ENCODE measurements at regions not wholly inside any gene's neighbourhood (a gene's known extent, or its start where the extent isn't known, plus 50 kb on each side); places are given as distances from the start of the nearest gene placed in this dataset.

GRCh38 chr17:72519598-72519936 lies 398.7 kb downstream of the SOX9 start:
- DNase-seq (ENCODE audit: low read depth): no peak

DNA sequence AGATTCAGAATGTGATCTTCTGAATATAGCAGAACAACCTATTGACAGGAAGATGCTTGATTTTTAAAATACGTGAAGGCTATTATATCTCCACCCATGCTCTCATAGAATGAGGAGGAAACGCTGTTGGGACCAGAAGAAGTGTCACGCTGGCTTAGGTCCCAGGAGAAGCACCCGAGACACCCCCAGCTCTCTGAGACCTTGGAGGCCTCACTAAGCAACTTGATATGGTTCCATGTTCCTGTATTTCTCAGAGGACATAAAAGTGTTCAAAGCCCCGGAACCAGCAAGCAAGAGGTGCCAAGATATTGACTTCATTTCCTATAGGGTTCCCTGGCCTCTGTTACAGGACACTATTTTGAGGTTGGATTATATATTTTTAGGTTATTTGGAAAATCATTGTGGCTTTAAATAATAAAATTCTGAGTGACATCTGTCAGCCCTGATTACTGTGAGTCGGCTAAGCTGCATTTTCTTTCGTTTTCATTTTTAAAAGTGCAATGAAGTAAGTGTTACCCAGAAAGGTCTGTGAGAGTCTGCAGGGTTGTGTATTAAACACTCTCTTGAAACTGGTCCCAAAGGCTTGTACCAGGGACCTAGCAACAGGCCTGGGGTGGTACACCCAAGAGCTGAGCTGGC lies 400.0 kb downstream of the SOX9 start:
- DNase-seq (ENCODE audit: low read depth): no peak

GRCh38 chr17:72523491-72523890 lies 402.7 kb downstream of the SOX9 start:
- DNase-seq (ENCODE audit: low read depth): no peak

DNA sequence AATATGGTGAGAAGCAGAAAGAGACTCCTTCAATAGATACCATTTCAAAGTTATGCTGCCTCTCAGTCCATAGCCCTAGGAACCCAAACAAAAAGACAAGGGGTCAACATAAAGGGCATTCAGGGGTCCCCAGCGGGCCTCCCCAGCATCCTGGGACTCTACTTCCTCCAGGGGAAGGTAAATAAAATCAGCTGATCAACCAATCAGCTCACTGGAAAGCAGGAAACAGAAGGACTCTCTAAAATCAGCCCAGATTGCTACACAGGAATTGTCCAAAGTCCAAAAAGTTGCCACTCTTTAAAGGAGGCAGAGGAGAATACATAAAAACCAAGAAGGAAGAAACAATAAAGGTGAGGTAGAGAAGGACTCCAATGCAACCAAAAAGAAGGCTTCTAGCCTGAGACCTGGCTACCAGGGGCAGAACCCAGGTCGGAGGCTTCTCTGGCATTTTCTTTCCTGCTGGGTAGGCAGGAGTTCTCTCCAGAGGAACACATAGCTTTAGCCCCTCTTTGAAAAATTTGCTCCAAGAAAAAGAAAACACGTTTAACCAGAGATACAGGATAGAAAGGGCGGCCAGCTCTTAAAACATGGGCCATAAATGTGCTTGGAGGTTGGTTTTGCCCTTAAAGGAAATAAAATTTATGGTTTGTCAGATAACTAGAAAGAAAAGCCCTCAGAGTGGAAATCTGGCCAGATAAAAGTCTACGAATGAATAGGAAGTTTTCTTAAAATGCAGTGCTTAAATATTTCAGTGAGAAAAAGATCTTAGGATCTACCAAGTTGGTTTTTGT lies 404.6 kb downstream of the SOX9 start:
- DNase-seq (ENCODE audit: low read depth): no peak

- DNase-seq (ENCODE audit: low read depth): no peak
Measured at GRCh38 chr17:72526769-72527168, 405.9 kb downstream of the SOX9 start.

DNA sequence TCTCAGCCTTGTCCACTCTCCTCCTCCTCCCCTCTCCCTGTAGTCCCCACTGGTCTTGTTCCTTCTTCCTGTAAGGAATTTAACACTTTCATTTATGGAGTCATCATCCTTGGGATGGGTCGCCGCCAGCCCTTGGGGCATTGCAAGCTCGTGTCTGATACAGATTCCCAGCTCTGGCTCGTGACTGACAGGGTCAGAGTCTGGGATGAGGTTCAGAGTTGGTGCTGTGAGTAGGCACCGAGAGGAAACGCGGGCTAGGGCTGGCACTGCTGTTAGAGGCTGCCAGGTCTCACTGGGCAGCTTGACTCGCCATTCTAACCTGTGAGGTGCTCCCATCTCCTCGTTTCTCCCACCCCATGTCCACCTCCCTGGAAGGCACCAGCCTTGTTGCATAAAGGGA lies 407.0 kb downstream of the SOX9 start:
- no peak for DNase-seq (ENCODE audit: low read depth)

GRCh38 chr17:72528683-72529082 lies 407.9 kb downstream of the SOX9 start:
- no peak for DNase-seq (ENCODE audit: low read depth)

GRCh38 chr17:72529386-72529785 lies 408.6 kb downstream of the SOX9 start:
- DNase-seq (ENCODE audit: low read depth): no peak

DNA sequence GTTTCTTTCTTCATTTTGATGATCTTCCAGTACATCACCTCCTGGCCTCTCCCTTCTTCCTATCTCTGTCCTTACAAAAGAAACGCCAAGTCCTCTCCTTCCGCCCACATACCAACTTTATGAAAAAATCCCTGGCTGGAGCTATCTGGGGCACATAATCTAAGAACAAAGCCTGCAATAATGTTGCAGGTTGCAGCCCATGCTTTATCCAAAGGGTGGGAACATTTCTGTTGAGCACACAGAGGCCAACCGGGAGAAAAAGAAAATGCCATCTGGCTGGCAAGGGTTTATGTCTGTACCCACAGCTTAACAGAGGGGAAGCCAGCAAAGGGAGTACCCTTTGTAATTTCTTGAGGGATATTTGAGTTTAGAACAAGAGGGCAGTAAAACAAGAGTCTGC lies 409.6 kb downstream of the SOX9 start:
- DNase-seq (ENCODE audit: low read depth): no peak

GRCh38 chr17:72531729-72532128 lies 410.9 kb downstream of the SOX9 start:
- no peak for DNase-seq (ENCODE audit: low read depth)

GRCh38 chr17:72534265-72534664 lies 413.4 kb downstream of the SOX9 start:
- no peak for DNase-seq (ENCODE audit: low read depth)

- DNase-seq (ENCODE audit: low read depth): no peak
Measured at GRCh38 chr17:72534776-72535175, 414.0 kb downstream of the SOX9 start.

DNA sequence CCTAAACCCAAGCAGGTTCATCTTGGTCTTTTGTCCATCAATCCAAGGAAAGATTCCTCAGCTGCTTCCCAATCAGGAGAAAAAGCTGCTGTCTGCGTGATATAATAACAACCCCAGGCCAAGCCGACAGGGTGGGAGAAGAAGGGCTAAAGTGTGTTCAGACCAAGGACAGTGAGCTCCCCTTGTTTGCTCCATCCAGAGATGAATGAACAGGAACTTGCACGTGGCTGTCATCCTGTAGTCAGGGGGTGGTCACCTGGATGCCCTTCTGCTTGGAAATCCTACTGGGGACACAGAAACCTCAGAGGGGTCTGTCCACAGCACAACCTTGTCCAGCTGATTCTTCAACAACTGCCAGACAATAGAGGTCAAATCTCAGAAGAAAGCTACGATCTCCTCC lies 414.5 kb downstream of the SOX9 start:
- no peak for DNase-seq (ENCODE audit: low read depth)

DNA sequence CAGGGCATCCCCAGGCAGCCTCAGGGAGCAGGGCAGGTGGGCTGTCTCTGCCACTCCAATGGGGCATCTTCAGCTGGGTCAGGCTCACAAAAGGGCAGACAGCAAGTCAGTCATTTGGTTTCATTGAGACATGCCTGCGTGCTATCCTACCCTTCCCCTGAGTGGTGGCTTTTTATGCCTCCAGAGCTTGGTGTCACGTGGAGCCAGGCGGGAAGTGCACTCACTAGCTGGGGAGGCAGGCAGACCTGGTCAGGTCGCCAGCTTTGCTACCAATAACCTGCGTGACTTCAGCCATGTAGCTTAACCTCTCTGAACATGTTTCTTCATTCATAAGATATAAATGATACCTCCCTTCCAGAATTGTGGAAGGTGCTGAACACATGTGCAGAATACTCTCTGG lies 415.0 kb downstream of the SOX9 start:
- DNase-seq (ENCODE audit: low read depth): no peak

GRCh38 chr17:72536788-72537187 lies 416.0 kb downstream of the SOX9 start:
- no peak for DNase-seq (ENCODE audit: low read depth)

DNA sequence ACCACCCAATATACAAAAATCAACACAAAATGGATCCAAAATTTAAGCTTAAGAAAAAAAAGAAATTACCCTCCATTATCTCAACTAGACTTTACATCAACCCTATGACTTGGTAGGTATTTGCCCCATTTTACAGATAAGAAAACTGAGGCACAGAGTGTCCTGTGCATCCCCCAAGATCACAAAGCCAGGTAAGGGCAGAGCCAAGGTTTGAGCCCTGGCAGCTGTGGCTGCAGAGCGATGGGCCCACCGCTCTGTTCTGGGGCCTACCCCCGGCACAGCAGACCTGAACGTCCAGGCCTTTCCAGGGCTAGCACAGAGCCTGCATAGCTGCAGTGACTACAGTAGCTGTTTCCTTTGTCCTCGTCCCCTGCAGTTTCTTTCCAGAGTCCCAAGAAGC lies 417.6 kb downstream of the SOX9 start:
- DNase-seq (ENCODE audit: low read depth): no peak

DNA sequence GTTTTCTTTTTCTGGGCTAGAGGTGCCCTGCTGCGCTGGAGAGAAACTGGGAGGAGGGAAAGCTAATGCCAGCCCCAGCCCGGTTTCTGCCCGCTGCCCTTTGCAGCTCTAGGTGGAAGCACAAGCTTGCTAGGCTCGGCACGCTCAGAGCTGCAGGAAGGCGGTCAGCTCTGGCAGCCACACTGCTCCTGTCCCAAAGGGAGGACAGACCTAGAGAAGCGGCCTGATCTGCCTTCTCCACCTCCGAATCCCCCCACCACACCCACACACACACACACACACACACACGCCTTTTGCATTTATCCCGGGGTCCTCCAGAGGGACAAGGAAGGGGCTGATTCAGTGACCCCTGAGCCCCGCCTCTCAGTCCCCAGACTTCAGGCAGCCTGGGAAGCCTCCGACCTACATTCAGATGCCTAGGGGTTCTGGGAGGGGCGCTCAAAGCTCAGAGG lies 418.1 kb downstream of the SOX9 start:
- no peak for DNase-seq (ENCODE audit: low read depth)

DNA sequence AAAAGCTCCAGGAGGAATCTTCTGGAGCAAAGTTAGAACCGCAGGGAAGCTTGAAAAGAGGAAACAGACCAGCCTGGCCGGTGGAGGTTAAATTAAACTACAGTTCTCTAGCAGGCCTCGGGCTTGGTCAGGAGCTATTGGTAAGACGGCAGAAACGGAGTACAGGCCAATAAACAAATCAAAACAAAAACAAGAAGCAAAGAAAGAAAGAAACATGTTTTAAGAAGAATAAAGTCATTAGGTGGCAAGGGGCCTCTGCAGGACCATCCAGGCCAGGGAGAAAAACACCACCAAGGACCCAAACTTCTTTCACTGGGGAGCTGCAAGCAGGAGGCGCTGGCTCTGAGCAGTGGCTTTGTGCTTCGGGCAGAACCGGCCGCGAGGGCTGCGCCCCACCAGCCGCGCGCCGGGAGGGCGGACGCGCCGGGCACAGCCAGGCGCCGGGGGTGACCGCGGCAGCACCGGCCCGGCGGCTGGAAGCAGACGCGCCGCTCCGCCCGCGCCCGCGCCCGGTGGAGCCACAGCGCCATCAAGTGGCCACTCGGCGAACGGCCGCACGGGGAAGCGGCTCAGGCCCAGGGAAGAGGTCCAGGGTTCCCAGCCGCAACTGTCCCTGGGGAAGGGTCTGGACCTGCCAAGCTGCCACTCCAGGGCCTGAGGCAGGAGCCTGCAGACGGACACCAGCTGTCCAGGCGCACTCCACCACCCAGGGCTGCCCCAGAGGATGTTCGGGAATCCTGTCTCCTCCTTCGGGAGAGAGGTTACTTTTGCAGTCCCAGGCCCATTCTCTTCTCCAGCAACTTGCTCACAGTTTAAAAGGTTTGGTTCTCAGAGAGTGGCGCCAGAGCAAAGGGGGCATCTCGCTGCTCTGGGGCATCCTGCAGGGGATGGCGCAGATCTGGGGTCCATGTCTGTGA lies 419.4 kb downstream of the SOX9 start:
- no peak for DNase-seq (ENCODE audit: low read depth)

- DNase-seq (ENCODE audit: low read depth): no peak
Measured at GRCh38 chr17:72542317-72542716, 421.5 kb downstream of the SOX9 start.

DNA sequence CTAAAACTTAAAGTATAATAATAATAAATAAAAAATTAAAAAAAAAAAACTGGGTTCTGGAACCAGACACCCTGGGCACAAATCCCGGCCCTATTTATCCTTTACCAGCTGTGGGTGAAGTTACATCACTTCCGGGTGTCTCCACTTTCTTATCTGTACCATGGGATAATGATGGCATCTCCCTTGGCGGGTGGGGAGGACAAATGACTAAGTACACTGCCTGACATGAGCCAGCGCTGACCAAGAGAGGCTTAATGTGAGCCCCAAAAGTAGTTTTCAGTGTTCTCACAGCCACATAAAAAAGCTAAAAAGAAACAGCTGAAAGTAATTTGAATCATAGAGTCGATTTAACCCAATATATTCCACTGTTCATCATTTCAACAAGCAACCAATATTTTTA lies 424.9 kb downstream of the SOX9 start:
- no peak for DNase-seq (ENCODE audit: low read depth)

DNA sequence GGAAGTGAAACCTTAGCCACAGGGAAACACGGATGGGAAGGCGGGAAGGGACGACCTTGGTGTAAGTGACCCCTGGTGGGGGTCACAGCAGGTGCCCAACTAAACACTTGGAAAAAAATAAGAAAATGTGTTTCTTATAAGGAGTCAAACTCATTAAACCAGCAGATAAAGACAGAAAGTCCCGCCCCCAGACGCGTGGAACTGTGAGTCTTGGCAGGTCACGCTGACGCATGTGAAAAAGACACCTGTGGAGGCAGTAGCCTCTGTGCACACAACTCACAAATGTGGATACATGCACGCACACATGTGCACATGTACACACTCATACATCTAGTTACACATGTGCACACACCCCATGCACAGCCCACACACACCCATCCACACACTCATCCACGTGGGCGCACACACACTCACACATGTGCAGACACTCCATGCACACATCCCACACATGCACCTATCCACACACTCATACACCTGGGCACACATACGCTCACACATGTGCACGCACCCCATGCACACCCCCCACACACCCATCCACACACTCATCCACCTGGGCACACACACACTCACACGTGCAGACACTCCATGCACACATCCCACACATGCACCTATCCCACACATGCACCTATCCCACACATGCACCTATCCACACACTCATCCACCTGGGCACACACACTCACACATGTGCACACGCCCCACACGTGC lies 432.4 kb downstream of the SOX9 start:
- DNase-seq (ENCODE audit: low read depth): no peak

GRCh38 chr17:72554508-72554907 lies 433.7 kb downstream of the SOX9 start:
- no peak for DNase-seq (ENCODE audit: low read depth)

Data from forelimb muscle (tissue), 1 donor.